Vagina (tissue), 2 donors: ENCODE measurements at regions not wholly inside any gene's neighbourhood (a gene's known extent, or its start where the extent isn't known, plus 50 kb on each side); places are given as distances from the start of the nearest gene placed in this dataset.

Experiments
- POLR2A ChIP-seq, 2 donors: fragments of 450-650 bp; IDR thresholded peaks; one replicate each; pipeline ENCODE4 v1.6.1; 2017; ENCODE audit warnings: antibody characterized with exemption in 2 of 2, mild to moderate bottlenecking in 2 of 2, moderate library complexity in 2 of 2
- TF ChIP-seq, protein P1 (sequence below), 3 experiments: fragments of 450-650 bp in 2 of 3; fragments of 200-600 bp in 1 of 3; sonication (generic) in 1 of 3; IDR thresholded peaks; one replicate each; pipeline ENCODE4 v1.5.1; 2017 to 2019; ENCODE audit warnings: antibody characterized with exemption in 3 of 3, mild to moderate bottlenecking in 2 of 3, moderate library complexity in 2 of 3

DNA sequence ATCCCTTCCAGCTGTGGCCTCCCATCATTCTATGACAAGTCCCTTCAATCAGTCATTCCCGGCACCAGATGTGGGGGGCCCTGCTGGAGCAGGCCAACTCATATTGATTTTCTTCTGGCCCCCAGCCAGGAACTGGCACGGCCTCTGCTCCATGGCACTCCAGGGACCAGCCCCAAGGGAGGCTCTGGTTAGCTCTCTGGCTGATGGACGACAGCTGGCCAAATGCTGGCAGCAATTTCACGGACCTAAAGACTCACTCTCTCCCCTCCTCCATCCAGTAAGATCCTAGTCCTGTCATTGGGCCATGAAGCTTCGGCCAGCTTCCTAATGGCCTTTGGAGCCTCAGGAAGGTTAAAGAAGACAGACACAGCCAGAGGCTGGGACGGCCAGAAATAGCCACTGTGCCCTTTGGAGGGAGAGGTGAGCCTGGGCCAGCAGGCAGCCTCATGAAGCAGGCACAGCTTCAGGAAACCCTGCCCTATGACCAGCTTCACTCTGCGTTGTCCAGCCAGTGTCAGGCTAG lies 131.0 kb downstream of the MEX3B start:
- TF ChIP-seq, protein P1, sequence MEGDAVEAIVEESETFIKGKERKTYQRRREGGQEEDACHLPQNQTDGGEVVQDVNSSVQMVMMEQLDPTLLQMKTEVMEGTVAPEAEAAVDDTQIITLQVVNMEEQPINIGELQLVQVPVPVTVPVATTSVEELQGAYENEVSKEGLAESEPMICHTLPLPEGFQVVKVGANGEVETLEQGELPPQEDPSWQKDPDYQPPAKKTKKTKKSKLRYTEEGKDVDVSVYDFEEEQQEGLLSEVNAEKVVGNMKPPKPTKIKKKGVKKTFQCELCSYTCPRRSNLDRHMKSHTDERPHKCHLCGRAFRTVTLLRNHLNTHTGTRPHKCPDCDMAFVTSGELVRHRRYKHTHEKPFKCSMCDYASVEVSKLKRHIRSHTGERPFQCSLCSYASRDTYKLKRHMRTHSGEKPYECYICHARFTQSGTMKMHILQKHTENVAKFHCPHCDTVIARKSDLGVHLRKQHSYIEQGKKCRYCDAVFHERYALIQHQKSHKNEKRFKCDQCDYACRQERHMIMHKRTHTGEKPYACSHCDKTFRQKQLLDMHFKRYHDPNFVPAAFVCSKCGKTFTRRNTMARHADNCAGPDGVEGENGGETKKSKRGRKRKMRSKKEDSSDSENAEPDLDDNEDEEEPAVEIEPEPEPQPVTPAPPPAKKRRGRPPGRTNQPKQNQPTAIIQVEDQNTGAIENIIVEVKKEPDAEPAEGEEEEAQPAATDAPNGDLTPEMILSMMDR (IDR thresholded peaks at IDR 0.05), result no peak
- TF ChIP-seq POLR2A (IDR thresholded peaks at IDR 0.05), result no peak
